Astrocyte of the hippocampus (primary cell): ENCODE measurements at regions not wholly inside any gene's neighbourhood (a gene's known extent, or its start where the extent isn't known, plus 50 kb on each side); places are given as distances from the start of the nearest gene placed in this dataset.
A peak's percentile ranks its signal among the peaks of the same experiment; 100 is the strongest.
"Not testable (repeated sequence)": the region's sequence is repeated elsewhere in the genome, so short reads cannot be mapped to it uniquely, and the experiment has no call there.

Experiments used
- DNase-seq: peaks from one replicate; pipeline ENCODE4 v3.0.0; 2011; ENCODE audit warnings: low read depth, low spot score

- no peak for DNase-seq
These were observed 159.5 kb downstream of the LY86 start for GRCh38 chr6:6748001-6748400.

DNA sequence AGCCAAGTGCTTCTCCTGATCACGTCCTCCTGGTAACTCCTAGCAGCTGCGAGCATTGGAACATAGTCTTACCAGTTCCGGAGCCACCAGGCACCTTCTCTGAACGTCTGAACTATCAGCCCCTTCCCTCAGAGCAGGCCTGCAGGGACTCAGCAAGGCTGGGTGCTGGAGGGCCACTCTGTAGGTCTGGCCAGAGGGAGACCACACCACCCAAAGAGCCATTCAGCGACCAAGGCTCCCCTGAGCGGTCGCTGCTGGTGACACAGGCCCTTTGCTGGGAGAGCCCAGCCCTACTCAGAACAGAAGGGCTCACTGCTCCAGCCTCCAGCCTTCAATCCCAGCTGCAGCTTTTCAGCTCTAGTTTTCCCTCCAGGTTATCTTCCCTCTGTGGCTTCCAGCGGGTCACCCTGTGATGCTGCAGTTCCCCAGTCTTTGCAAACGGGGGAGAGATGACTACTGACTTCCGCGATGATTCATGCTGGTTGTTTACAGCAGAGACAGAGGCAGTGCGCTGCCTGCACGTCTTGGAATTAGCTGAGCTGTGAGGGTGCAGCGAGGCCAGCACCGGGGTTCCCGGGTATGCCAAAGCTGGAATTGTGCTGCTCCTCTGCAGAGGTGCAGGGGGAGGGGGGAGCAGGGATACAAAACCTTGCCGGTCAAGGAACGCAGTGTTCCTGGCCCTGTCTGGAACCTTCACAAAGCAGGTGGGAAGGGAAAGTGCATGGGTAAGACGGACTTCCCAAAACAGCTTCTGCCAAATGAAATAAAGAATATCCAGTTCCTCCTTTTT is 161.4 kb downstream of the LY86 start:
- peak; percentile 77 for DNase-seq

- no peak for DNase-seq
These were observed 162.2 kb downstream of the LY86 start for GRCh38 chr6:6750594-6751265.

DNA sequence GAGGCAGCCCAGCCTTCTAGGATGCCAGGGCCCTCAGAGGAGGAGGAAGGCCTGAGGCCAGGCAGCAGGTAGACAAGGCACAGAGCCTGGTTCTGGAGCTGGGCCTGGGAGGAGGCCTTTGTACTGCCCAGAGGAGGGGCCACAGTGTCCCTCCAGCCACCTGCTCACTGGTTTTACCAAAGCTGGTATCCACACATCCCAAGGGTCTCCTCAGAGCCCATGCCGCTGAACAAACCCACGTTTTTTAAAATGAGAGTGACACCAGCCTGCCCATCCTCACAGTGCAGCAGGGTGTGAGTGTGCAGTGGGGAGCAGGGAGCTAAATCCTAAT is 162.7 kb downstream of the LY86 start:
- no peak for DNase-seq

GRCh38 chr6:6751619-6752023 is 163.1 kb downstream of the LY86 start:
- no peak for DNase-seq

DNA sequence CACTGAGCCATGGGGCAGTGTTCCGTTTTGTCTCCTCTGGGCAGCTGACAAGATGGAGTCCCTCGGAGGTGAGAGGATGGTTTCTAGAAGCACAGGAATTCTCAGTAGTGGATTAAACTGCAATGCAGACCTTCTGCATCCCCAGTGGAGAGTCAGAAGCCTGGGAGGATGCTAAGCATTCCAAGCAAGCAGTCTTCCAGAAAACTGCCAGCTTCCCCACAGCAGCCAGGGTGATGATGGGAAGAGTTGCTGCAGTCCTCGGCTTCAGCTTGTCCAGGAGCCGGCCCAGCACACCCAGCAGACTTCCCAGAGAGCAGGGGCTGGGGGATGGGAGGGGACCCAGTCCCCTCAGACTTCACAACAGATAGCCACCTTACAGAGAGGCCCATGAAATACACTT is 163.6 kb downstream of the LY86 start:
- peak; percentile 84 for DNase-seq

DNA sequence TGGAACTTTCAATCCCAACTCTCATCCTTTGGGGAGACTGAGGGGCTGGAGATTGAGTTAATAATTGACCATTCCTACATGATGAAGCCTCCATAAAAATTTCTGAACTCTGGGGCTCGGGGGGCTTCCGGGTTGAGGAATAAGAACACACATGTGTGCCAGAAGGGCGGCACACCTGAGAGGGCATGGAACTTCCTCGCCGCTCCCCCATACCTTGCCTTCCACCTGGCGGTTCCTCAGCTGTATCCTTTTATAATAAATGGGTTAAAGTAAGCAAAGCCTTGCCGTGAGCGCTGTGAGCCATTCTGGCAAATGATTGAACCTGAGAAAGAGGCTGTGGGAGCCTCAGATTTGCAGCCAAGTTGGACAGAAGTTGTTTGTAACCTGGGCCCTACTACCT is 164.8 kb downstream of the LY86 start:
- no peak for DNase-seq

- DNase-seq, result no peak
These were observed 168.0 kb downstream of the LY86 start for GRCh38 chr6:6756526-6756925.

DNA sequence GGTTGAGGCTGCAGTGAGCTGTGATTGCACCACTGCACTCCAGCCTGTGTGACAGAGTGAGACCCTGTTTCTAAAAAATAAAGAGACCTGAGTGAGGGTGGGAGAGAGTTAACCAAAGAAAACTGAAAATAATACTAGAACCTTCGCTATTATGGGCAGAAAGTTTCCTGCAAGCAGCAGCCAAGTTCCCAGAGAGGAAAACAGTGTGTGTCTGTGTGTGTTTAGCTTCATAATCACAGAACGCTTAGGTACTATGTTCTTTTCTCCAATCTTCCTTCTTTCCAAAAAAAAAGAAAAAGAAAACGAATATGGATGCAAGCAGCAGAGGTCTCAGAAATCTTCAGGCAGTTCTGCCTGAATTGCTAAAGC is 170.0 kb downstream of the LY86 start:
- DNase-seq, result no peak

GRCh38 chr6:6758915-6759654 is 170.6 kb downstream of the LY86 start:
- DNase-seq, result peak; percentile 76

GRCh38 chr6:6760002-6760401 is 171.5 kb downstream of the LY86 start:
- DNase-seq, result no peak

DNA sequence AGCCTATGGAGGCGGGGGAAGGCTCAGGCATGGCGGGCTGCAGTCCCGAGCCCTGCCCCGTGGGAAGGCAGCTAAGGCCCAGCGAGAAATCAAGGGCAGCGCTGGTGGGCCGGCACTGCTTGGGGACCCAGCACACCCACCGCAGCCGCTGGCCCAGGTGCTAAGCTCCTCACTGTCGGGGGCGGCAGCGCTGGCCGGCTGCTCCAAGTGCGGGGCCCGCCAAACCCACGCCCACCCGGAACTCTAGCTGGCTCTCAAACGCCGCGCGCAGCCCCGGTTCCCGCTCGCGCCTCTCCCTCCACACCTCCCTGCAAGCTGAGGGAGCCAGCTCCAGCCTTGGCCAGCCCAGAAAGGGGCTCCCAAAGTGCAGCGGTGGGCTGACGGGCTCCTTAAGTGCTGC is 174.0 kb downstream of the LY86 start:
- not testable (repeated sequence) for DNase-seq

GRCh38 chr6:6764764-6765434 is 176.4 kb downstream of the LY86 start:
- no peak for DNase-seq

DNA sequence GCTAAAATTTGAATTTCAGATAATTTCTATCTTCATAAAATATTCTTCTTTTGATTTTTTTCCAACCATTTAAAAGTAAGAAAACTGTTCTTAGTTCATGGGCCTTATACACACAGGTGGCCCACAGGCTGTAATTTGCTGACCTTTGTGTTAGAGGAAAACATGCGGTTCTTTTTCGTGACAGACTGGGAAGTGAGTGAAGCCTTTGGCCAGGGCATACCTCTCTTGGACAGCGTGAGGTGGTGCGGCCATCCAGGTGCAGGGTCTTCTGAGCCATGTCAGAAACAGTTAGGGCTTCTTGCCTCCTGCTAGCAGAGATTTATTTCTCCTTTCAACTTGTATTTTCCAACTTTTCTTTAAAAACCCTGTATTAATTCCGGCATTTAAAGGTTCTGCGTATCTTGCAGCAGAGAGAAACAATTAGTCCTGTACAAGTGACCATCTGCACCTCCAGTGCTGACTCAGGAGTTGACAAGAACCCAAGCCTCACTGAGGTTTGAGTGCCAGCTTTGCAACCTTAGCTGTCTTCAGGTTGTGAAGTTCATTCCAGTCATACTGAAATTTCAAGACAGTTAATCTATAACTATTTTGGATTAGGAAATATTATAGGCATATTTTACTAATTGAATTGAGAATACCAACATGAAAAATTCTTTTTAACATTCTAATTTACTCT is 177.8 kb downstream of the LY86 start:
- no peak for DNase-seq

- DNase-seq, result no peak
These were observed 180.9 kb downstream of the LY86 start for GRCh38 chr6:6769466-6769865.

GRCh38 chr6:6771224-6771945 is 182.9 kb downstream of the LY86 start:
- DNase-seq, result no peak

GRCh38 chr6:6771964-6772363 is 183.4 kb downstream of the LY86 start:
- DNase-seq, result no peak

DNA sequence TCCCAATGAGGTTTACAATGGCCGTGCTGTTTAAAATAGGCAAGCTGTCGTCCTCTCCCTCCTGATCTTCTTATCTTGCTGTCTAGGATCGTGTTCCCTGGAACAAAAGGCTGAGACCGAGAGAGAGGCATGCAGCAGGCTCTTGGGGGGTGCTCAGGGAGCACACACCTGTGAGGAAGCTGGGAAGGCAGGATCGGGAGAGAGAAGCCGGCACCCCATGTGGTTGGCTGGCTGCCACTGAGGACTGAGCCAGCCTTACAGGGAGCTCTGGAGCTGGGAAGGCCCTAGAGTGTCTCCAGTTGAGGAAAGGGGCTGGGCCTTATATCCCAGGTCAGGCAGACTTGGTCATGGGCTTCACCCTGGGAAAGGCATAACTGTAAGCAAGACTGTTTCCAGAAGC is 184.2 kb downstream of the LY86 start:
- no peak for DNase-seq

DNA sequence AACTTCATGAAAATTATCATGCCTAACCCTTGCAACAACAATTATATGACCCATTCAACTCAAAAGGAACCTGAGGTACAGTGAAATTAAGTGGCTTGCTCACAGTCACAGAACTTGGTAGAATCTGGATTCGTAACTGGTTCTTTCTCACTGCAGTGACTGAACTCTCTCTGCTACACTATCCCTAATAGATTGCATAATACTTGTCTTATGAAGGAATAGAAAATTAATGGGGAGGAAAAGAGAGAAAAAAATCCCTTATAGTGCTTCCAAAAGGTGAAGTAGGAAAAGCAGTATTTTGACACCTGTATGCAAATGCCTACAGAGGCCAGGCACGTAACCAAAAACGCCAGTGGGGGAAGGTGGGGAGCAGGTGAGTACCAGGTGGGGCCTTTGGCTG is 186.6 kb downstream of the LY86 start:
- DNase-seq, result no peak

DNA sequence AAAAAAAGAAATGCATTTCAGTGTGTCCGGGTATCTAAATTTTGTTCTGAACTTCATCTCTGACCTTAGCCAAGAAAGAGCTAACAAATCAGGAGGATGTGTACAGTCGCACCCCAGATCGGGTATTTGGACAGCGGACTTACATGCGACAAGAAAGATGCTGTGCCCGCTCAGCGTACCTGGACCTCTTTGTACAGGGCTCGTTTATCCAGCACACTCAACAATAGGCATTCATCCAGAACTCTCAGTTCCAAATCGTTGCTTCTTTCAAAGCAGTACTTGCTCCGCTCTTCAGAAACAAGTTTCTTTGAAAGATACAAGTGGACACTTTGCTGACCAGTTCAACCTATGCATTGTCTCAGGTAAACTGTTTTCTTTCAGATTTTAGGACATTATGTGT is 191.7 kb downstream of the LY86 start:
- DNase-seq, result no peak
